ENCODE measurements at regions not wholly inside any gene's neighbourhood (a gene's known extent, or its start where the extent isn't known, plus 50 kb on each side); places are given as distances from the start of the nearest gene placed in this dataset.

- Histone ChIP-seq H3K4me2 (no peak overlapping the region), H3K4me1 (replicated peaks; ENCODE audit: insufficient read depth) (no peaks in the 10 kb centered on the region), H4K20me1 (ENCODE audit: insufficient read depth) (no peaks in the 10 kb centered on the region), H3K4me3 (no peak overlapping the region), H2AFZ (no peak overlapping the region), H3K9me3 (ENCODE audit: insufficient read depth, low read depth) (no peaks in the 10 kb centered on the region), H3F3A (ENCODE audit: insufficient read depth, low read depth) (no peaks in the 10 kb centered on the region), H3K79me2 (ENCODE audit: low read depth) (no peaks in the 10 kb centered on the region), H3K27me3 (ENCODE audit: insufficient read depth, low read depth) (no peaks in the 10 kb centered on the region), H3K9me2 (ENCODE audit: insufficient read depth) (no peaks in the 10 kb centered on the region), H3K27ac (no peak overlapping the region), H3K36me3 (ENCODE audit: low read depth) (no peaks in the 10 kb centered on the region)
- intact Hi-C loops (cut with micrococcal nuclease; ENCODE audit: unreplicated experiment): no loop called here
- ChIA-PET POLR2A (ENCODE audit: unreplicated experiment) (interaction anchor here (0.6 kb wide), 1 partner anchor 131 kb away, joined by 8 read pairs; no protein-coding TSS in a partner anchor), CTCF (no interaction called here)
- BruUV-seq (replicated peaks): no TSS peak
- no peak for DNase-seq
- no peak for TF ChIP-seq EZH2 (IDR thresholded peaks at IDR 0.05; ENCODE audit: low read depth)
- no peak for TF ChIP-seq CTCF (conservative IDR thresholded peaks at IDR 0.05)
Observed at GRCh38 chr10:60508037-60508436, 118.4 kb upstream of the ANK3 start.

- Histone ChIP-seq H3K79me2 (ENCODE audit: low read depth) (no peaks in the 10 kb centered on the region), H3K4me3 (no peak overlapping the region), H4K20me1 (ENCODE audit: insufficient read depth) (no peaks in the 10 kb centered on the region), H3F3A (ENCODE audit: insufficient read depth, low read depth) (no peaks in the 10 kb centered on the region), H3K27me3 (ENCODE audit: insufficient read depth, low read depth) (no peaks in the 10 kb centered on the region), H3K36me3 (ENCODE audit: low read depth) (no peaks in the 10 kb centered on the region), H3K4me2 (no peak overlapping the region), H3K9me3 (ENCODE audit: insufficient read depth, low read depth) (no peaks in the 10 kb centered on the region), H2AFZ (no peak overlapping the region), H3K27ac (no peak overlapping the region), H3K4me1 (replicated peaks; ENCODE audit: insufficient read depth) (no peaks in the 10 kb centered on the region), H3K9me2 (ENCODE audit: insufficient read depth) (no peaks in the 10 kb centered on the region)
- ChIA-PET POLR2A (ENCODE audit: unreplicated experiment) (no interaction called here), CTCF (no interaction called here)
- TF ChIP-seq CTCF (conservative IDR thresholded peaks at IDR 0.05): no peak
- TF ChIP-seq EZH2 (IDR thresholded peaks at IDR 0.05; ENCODE audit: low read depth): no peak
- no TSS peak for BruUV-seq (replicated peaks)
- intact Hi-C loops (cut with micrococcal nuclease; ENCODE audit: unreplicated experiment): no loop called here
- no peak for DNase-seq
Observed at GRCh38 chr10:60502621-60503020, 112.9 kb upstream of the ANK3 start.

GRCh38 chr10:60498985-60499384, 109.3 kb upstream of the ANK3 start:
- no peaks in the 10 kb centered on the region for H3K36me3 ChIP-seq (ENCODE audit: low read depth)
- no peaks in the 10 kb centered on the region for H3K79me2 ChIP-seq (ENCODE audit: low read depth)
- H4K20me1 ChIP-seq (ENCODE audit: insufficient read depth): no peaks in the 10 kb centered on the region
- no peak overlapping the region for H3K4me3 ChIP-seq
- H3F3A ChIP-seq (ENCODE audit: insufficient read depth, low read depth): no peaks in the 10 kb centered on the region
- H3K27ac ChIP-seq: no peak overlapping the region
- H3K4me2 ChIP-seq: no peak overlapping the region
- no peaks in the 10 kb centered on the region for H3K9me3 ChIP-seq (ENCODE audit: insufficient read depth, low read depth)
- CTCF ChIA-PET: interaction anchor here (0.6 kb wide), 1 partner anchor 210 kb away, joined by 11 read pairs; no protein-coding TSS in a partner anchor
- no peak overlapping the region for H2AFZ ChIP-seq
- intact Hi-C loops (cut with micrococcal nuclease; ENCODE audit: unreplicated experiment): no loop called here
- TF ChIP-seq CTCF (conservative IDR thresholded peaks at IDR 0.05): no peak
- TF ChIP-seq EZH2 (IDR thresholded peaks at IDR 0.05; ENCODE audit: low read depth): no peak
- POLR2A ChIA-PET (ENCODE audit: unreplicated experiment): no interaction called here
- DNase-seq: peak in 1 of 2 experiments; percentile 21
- H3K27me3 ChIP-seq (ENCODE audit: insufficient read depth, low read depth): no peaks in the 10 kb centered on the region
- BruUV-seq (replicated peaks): no TSS peak
- no peaks in the 10 kb centered on the region for H3K9me2 ChIP-seq (ENCODE audit: insufficient read depth)
- no peaks in the 10 kb centered on the region for H3K4me1 ChIP-seq (replicated peaks; ENCODE audit: insufficient read depth)

Data from PC-9 (cell line).